ENCODE measurements at regions not wholly inside any gene's neighbourhood (a gene's known extent, or its start where the extent isn't known, plus 50 kb on each side); places are given as distances from the start of the nearest gene placed in this dataset.

DNA sequence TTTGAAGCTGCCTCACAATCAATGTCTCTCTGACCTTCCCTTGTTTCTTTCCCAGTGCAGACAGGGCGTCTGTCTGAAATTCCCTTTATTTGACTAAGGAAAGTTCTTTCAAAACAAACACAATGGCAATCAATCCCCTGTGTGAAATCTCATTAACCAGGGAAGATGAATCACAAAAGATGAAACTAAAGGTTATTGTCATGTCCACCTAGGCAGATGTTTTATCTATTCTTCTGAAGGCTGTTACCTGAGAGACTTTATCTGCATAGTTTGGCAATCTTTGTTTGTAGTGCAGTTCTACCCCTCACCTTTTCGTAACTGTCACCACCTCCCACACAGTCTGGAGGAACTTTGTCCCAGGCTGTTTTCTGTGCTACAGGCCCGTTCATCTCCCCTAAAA is 217.5 kb upstream of the RIOK2 start:
- H3K36me3 ChIP-seq (ENCODE audit: insufficient read depth, low read length, poor library complexity, severe bottlenecking): no peaks in the 10 kb centered on the region
- H3K9me3 ChIP-seq (ENCODE audit: low read depth, low read length, poor library complexity, severe bottlenecking): no peaks in the 10 kb centered on the region
- H3K27ac ChIP-seq (ENCODE audit: low read depth, low read length, poor library complexity, severe bottlenecking): no peak overlapping the region
- TF ChIP-seq EZH2 (IDR thresholded peaks at IDR 0.05; ENCODE audit: borderline replicate concordance, low read depth, low read length, poor library complexity, severe bottlenecking): no peak
- TF ChIP-seq, protein P1, sequence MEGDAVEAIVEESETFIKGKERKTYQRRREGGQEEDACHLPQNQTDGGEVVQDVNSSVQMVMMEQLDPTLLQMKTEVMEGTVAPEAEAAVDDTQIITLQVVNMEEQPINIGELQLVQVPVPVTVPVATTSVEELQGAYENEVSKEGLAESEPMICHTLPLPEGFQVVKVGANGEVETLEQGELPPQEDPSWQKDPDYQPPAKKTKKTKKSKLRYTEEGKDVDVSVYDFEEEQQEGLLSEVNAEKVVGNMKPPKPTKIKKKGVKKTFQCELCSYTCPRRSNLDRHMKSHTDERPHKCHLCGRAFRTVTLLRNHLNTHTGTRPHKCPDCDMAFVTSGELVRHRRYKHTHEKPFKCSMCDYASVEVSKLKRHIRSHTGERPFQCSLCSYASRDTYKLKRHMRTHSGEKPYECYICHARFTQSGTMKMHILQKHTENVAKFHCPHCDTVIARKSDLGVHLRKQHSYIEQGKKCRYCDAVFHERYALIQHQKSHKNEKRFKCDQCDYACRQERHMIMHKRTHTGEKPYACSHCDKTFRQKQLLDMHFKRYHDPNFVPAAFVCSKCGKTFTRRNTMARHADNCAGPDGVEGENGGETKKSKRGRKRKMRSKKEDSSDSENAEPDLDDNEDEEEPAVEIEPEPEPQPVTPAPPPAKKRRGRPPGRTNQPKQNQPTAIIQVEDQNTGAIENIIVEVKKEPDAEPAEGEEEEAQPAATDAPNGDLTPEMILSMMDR (conservative IDR thresholded peaks at IDR 0.05; ENCODE audit: low read depth, low read length): no peak
- BruUV-seq (replicated peaks): no TSS peak
- POLR2A ChIA-PET (ENCODE audit: low non-redundant PET): no interaction called here
- H3K4me1 ChIP-seq (ENCODE audit: insufficient read depth, low read length, poor library complexity, severe bottlenecking): no peaks in the 10 kb centered on the region
- no peaks in the 10 kb centered on the region for H3K27me3 ChIP-seq (replicated peaks; ENCODE audit: insufficient read depth, low read depth, low read length, poor library complexity)
- no peak for DNase-seq (ENCODE audit: low spot score)
- CTCF ChIA-PET: no interaction called here
- intact Hi-C loops (cut with micrococcal nuclease; ENCODE audit: unreplicated experiment): no loop called here
- no peak overlapping the region for H3K4me3 ChIP-seq (ENCODE audit: low read depth, low read length, poor library complexity, severe bottlenecking)

DNA sequence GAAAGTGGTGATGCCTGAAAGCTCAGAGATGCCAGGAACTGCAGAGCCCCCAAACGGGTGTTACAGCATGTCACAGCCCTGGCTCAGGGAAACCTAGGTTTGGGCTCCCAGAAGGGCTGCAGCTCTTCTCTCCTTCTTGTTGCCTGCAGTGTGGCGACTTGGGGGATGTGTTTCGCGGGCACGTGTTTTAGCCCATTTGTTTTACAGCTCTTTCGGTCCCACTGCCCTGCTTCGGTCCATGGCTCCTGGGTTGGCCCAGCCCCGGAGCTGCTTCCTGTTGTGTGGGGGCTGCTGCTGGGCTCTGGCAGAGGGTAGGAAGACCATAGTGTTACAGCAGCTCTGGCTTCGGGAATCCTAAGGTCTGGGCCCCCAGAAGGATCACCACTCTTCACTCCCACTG is 222.9 kb upstream of the RIOK2 start:
- Histone ChIP-seq H3K4me1 (ENCODE audit: insufficient read depth, low read length, poor library complexity, severe bottlenecking) (no peaks in the 10 kb centered on the region), H3K4me3 (ENCODE audit: low read depth, low read length, poor library complexity, severe bottlenecking) (no peak overlapping the region), H3K36me3 (ENCODE audit: insufficient read depth, low read length, poor library complexity, severe bottlenecking) (no peaks in the 10 kb centered on the region), H3K27ac (ENCODE audit: low read depth, low read length, poor library complexity, severe bottlenecking) (no peak overlapping the region), H3K9me3 (ENCODE audit: low read depth, low read length, poor library complexity, severe bottlenecking) (no peaks in the 10 kb centered on the region), H3K27me3 (replicated peaks; ENCODE audit: insufficient read depth, low read depth, low read length, poor library complexity) (no peaks in the 10 kb centered on the region)
- CTCF ChIA-PET: no interaction called here
- no peak for DNase-seq (ENCODE audit: low spot score)
- no TSS peak for BruUV-seq (replicated peaks)
- intact Hi-C loops (cut with micrococcal nuclease; ENCODE audit: unreplicated experiment): no loop called here
- POLR2A ChIA-PET (ENCODE audit: low non-redundant PET): no interaction called here
- TF ChIP-seq EZH2 (IDR thresholded peaks at IDR 0.05; ENCODE audit: borderline replicate concordance, low read depth, low read length, poor library complexity, severe bottlenecking): no peak

DNA sequence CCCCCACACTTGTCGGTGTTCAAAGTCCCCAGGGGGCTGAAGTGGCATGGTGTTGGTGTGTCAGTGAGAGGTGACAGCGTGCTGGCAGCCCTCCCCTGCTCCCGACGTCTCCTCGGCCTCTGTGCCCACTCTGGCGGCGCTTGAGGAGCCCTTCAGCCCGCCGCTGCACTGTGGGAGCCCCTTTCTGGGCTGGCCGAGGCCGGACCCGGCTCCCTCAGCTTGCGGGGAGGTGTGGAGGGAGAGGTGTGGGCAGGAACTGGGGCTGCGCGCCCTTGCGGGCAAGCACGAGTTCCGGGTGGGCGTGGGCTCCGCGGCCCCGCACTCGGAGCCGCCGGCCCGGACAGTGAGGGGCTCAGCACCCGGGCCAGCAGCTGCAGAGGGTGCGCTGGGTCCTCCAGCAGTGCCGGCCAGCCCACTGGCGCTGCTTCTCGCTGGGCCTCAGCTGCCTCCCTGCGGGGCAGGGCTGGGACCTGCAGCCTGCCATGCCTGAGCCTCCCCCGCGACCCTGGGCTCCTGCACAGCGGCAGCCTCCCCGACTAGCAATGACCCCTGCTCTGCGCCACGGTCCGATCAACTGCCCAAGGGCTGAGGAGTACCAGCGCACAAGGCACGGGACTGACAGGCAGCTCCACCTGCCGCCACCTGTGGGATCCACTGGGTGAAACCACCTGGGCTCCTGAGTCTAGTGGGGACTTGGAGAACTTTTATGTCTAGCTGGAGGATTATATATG is 224.1 kb upstream of the RIOK2 start:
- Histone ChIP-seq H3K4me1 (ENCODE audit: insufficient read depth, low read length, poor library complexity, severe bottlenecking) (no peaks in the 10 kb centered on the region), H3K36me3 (ENCODE audit: insufficient read depth, low read length, poor library complexity, severe bottlenecking) (no peaks in the 10 kb centered on the region), H3K9me3 (ENCODE audit: low read depth, low read length, poor library complexity, severe bottlenecking) (no peaks in the 10 kb centered on the region), H3K27me3 (replicated peaks; ENCODE audit: insufficient read depth, low read depth, low read length, poor library complexity) (peaks cover 2% of the 10 kb centered on the region), H3K27ac (ENCODE audit: low read depth, low read length, poor library complexity, severe bottlenecking) (no peak overlapping the region), H3K4me3 (ENCODE audit: low read depth, low read length, poor library complexity, severe bottlenecking) (no peak overlapping the region)
- intact Hi-C loops (cut with micrococcal nuclease; ENCODE audit: unreplicated experiment): no loop called here
- ChIA-PET CTCF (no interaction called here), POLR2A (ENCODE audit: low non-redundant PET) (no interaction called here)
- no peak for TF ChIP-seq EZH2 (IDR thresholded peaks at IDR 0.05; ENCODE audit: borderline replicate concordance, low read depth, low read length, poor library complexity, severe bottlenecking)
- TF ChIP-seq, protein P1 (conservative IDR thresholded peaks at IDR 0.05; ENCODE audit: low read depth, low read length): no peak
- BruUV-seq (replicated peaks): no TSS peak
- DNase-seq (ENCODE audit: low spot score): no peak

DNA sequence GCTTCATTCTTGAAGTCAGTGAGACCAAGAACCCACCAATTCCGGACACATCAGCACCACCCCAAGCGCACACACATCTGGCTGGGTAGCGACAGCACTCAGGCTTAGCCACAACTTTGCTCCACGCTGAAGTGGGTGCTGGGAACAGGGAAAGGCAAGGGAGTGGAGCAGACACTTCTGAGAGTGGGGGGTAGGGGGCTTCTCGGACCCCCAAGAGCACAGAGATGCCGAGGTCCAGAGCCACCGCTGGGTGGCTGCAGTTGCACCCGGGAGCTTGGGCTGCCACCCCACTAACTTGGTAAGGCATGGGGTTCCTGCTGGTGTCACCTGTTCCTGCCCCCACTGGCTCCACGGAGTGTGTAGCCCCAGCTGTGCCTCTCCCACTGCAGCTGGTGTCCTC is 225.3 kb upstream of the RIOK2 start:
- ChIA-PET CTCF (no interaction called here), POLR2A (ENCODE audit: low non-redundant PET) (no interaction called here)
- H3K36me3 ChIP-seq (ENCODE audit: insufficient read depth, low read length, poor library complexity, severe bottlenecking): no peaks in the 10 kb centered on the region
- H3K9me3 ChIP-seq (ENCODE audit: low read depth, low read length, poor library complexity, severe bottlenecking): no peaks in the 10 kb centered on the region
- BruUV-seq (replicated peaks): no TSS peak
- no peak overlapping the region for H3K4me3 ChIP-seq (ENCODE audit: low read depth, low read length, poor library complexity, severe bottlenecking)
- no peak overlapping the region for H3K27ac ChIP-seq (ENCODE audit: low read depth, low read length, poor library complexity, severe bottlenecking)
- no peak for DNase-seq (ENCODE audit: low spot score)
- peaks cover 11% of the 10 kb centered on the region for H3K27me3 ChIP-seq (replicated peaks; ENCODE audit: insufficient read depth, low read depth, low read length, poor library complexity)
- no peaks in the 10 kb centered on the region for H3K4me1 ChIP-seq (ENCODE audit: insufficient read depth, low read length, poor library complexity, severe bottlenecking)
- TF ChIP-seq EZH2 (IDR thresholded peaks at IDR 0.05; ENCODE audit: borderline replicate concordance, low read depth, low read length, poor library complexity, severe bottlenecking): no peak
- TF ChIP-seq, protein P1 (conservative IDR thresholded peaks at IDR 0.05; ENCODE audit: low read depth, low read length): no peak
- intact Hi-C loops (cut with micrococcal nuclease; ENCODE audit: unreplicated experiment): no loop called here
